Mesenchymal stem cell (in vitro differentiated cells and primary cell): ENCODE measurements at regions not wholly inside any gene's neighbourhood (a gene's known extent, or its start where the extent isn't known, plus 50 kb on each side); places are given as distances from the start of the nearest gene placed in this dataset.

Source experiments
- DNase-seq: peaks from one replicate; pipeline ENCODE4 v3.0.0-alpha.2; 2013
- H2AFZ ChIP-seq: one replicate; pipeline ENCODE4 v1.6.1; 2013; ENCODE audit warnings: low read depth, mild to moderate bottlenecking, control low read depth, inconsistent platforms, low read length, moderate library complexity
- H2AK5ac ChIP-seq: 2 replicates; pipeline ENCODE4 v1.6.1; 2013; ENCODE audit warnings: low read length, moderate library complexity, mild to moderate bottlenecking, inconsistent platforms; ENCODE audit not compliant: severe bottlenecking
- H2BK120ac ChIP-seq: one replicate; pipeline ENCODE4 v1.6.1; 2013; ENCODE audit warnings: low read depth, mild to moderate bottlenecking, inconsistent platforms, low read length, moderate library complexity
- H2BK12ac ChIP-seq, 2 experiments: one replicate each; pipeline ENCODE4 v1.6.1; 2013; ENCODE audit warnings: inconsistent platforms in 2 of 2, low read length in 2 of 2, mild to moderate bottlenecking in 2 of 2, moderate library complexity in 2 of 2, control low read depth in 1 of 2
- H2BK15ac ChIP-seq: one replicate; pipeline ENCODE4 v1.6.1; 2013; ENCODE audit warnings: mild to moderate bottlenecking, low read depth, inconsistent platforms; ENCODE audit not compliant: poor library complexity, severe bottlenecking
- H2BK5ac ChIP-seq: 2 replicates; pipeline ENCODE4 v1.6.1; 2013; ENCODE audit warnings: low read depth, mild to moderate bottlenecking, low read length, control low read depth, inconsistent platforms; ENCODE audit not compliant: poor library complexity, severe bottlenecking
- H3K14ac ChIP-seq, 2 experiments: one replicate each; pipeline ENCODE4 v1.6.1; 2013; ENCODE audit warnings: inconsistent platforms in 2 of 2, low read length in 2 of 2, control low read depth in 1 of 2, mild to moderate bottlenecking in 1 of 2, moderate library complexity in 1 of 2
- H3K18ac ChIP-seq, 2 experiments: one replicate each; pipeline ENCODE4 v1.6.1; 2013; ENCODE audit warnings: inconsistent platforms in 2 of 2, low read length in 2 of 2, control low read depth in 1 of 2, low read depth in 1 of 2, mild to moderate bottlenecking in 1 of 2
- H3K23ac ChIP-seq, 2 experiments: one replicate each; pipeline ENCODE4 v1.6.1; 2013; ENCODE audit warnings: inconsistent platforms in 2 of 2, low read length in 2 of 2, mild to moderate bottlenecking in 2 of 2, moderate library complexity in 2 of 2, control low read depth in 1 of 2
- H3K27ac ChIP-seq: 2 replicates; pipeline ENCODE4 v1.5.1; 2013; ENCODE audit warnings: mild to moderate bottlenecking, moderate library complexity, low read length, control low read depth, inconsistent platforms; ENCODE audit not compliant: poor library complexity, severe bottlenecking
- H3K27me3 ChIP-seq, 2 experiments: 2 replicates each; pipeline versions ENCODE4 v1.6.1 to v1.7.0; 2013; ENCODE audit warnings: low read length in 2 of 2, mild to moderate bottlenecking in 2 of 2, moderate library complexity in 2 of 2, control low read depth in 1 of 2, inconsistent platforms in 1 of 2; ENCODE audit not compliant: control insufficient read depth in 1 of 2, insufficient read depth in 1 of 2
- H3K36me3 ChIP-seq, 2 experiments: 2 replicates each; pipeline versions ENCODE4 v1.6.1 to v1.7.0; 2013; ENCODE audit warnings: low read length in 2 of 2, control low read depth in 1 of 2, inconsistent platforms in 1 of 2, low read depth in 1 of 2, mild to moderate bottlenecking in 1 of 2; ENCODE audit not compliant: insufficient read depth in 2 of 2, control insufficient read depth in 1 of 2
- H3K4ac ChIP-seq, 2 experiments: one replicate each; pipeline ENCODE4 v1.6.1; 2013; ENCODE audit warnings: inconsistent platforms in 2 of 2, low read length in 2 of 2, mild to moderate bottlenecking in 2 of 2, moderate library complexity in 2 of 2, control low read depth in 1 of 2, low read depth in 1 of 2
- H3K4me1 ChIP-seq: 2 replicates; pipeline ENCODE4 v1.6.1; 2013; ENCODE audit warnings: low read depth, low read length, control low read depth; ENCODE audit not compliant: control insufficient read depth, insufficient read depth
- H3K4me2 ChIP-seq: 2 replicates; pipeline ENCODE4 v1.6.1; 2013; ENCODE audit warnings: low read length, mild to moderate bottlenecking, inconsistent platforms; ENCODE audit not compliant: poor library complexity, severe bottlenecking
- H3K4me3 ChIP-seq, 2 experiments: 2 replicates each; pipeline versions ENCODE4 v1.5.1 to v1.7.0; 2013; ENCODE audit warnings: low read length in 2 of 2, mild to moderate bottlenecking in 2 of 2, control low read depth in 1 of 2, low read depth in 1 of 2; ENCODE audit not compliant: insufficient read depth in 1 of 2
- H3K79me1 ChIP-seq: replicated peaks from 2 replicates; pipeline ENCODE4 v1.6.1; 2013; ENCODE audit warnings: mild to moderate bottlenecking, control low read depth, low read length, inconsistent platforms; ENCODE audit not compliant: poor library complexity, severe bottlenecking
- H3K9ac ChIP-seq: 2 replicates; pipeline ENCODE4 v1.7.0; 2013; ENCODE audit warnings: mild to moderate bottlenecking, low read length, moderate library complexity
- H3K9me3 ChIP-seq: 2 replicates; pipeline ENCODE4 v1.7.0; 2013; ENCODE audit warnings: mild to moderate bottlenecking, low read length; ENCODE audit not compliant: control insufficient read depth
- H4K8ac ChIP-seq: one replicate; pipeline ENCODE4 v1.6.1; 2013; ENCODE audit warnings: inconsistent platforms, mild to moderate bottlenecking, low read length, moderate library complexity
- H4K91ac ChIP-seq: one replicate; pipeline ENCODE4 v1.6.1; 2013; ENCODE audit warnings: mild to moderate bottlenecking, low read length, inconsistent platforms
- WGBS: methylation state at CpG from one replicate; pipeline ENCODE4 v1.1.7; 2013; ENCODE audit warnings: mixed read lengths; 5-methylcytosine and 5-hydroxymethylcytosine counted together

DNA sequence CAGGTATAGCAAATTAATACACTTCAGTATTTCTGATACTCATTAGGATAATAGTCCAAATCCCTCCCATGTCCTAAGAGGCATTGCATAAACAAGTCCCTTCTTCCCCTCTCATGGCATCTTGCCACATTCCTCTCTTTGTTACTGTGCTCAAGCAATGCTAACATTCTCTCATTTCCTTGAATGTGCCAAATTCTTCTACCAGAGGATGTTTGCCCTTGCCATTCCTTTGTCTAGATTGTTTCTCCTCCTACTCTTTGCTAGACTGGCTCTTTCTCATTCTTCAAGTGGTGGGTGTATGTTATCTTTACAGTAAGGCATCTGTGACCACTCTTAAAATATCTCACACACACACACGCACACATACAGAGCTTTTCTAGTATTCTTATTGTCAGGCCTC is 621.0 kb upstream of the CXADR start:
- Histone ChIP-seq H3K4me2 (no peak overlapping the region), H3K9ac (no peak overlapping the region), H3K27me3 (no peaks in the 10 kb centered on the region), H3K4ac (no peak overlapping the region), H3K18ac (no peak overlapping the region), H2AK5ac (no peak overlapping the region), H3K14ac (no peak overlapping the region), H3K4me1 (no peaks in the 10 kb centered on the region), H2BK120ac (no peak overlapping the region), H3K79me1 (no peaks in the 10 kb centered on the region), H2BK5ac (no peak overlapping the region), H4K8ac (no peak overlapping the region), H4K91ac (no peak overlapping the region), H3K36me3 (no peaks in the 10 kb centered on the region), H3K27ac (peak overlapping the region; percentile 23), H3K9me3 (no peaks in the 10 kb centered on the region), H2BK12ac (no peak overlapping the region), H3K4me3 (no peak overlapping the region), H2BK15ac (no peak overlapping the region), H3K23ac (no peak overlapping the region), H2AFZ (no peak overlapping the region)
- 90% methylated on average over 1 of the region's 1 CpG for WGBS
- DNase-seq, result no peak

DNA sequence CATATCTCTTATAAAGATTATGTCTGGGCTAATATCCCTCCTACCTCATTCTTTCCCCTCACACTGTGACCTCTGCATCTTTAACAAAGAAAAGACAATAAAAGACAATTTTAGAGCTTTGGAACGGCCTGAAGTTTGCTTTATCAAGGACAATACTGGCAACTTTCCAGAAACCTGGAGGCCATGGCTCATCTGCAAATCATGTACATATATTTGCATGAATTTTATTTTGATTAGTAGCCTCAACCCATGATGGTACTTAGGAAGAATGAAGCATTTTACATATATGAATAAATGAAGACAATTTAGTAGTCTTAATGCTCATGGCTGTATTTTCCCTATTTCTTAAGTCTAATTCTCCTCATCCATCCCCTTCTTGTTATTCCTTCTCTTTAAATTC is 612.2 kb upstream of the CXADR start:
- Histone ChIP-seq H2AK5ac (no peak overlapping the region), H3K4ac (no peak overlapping the region), H2BK12ac (no peak overlapping the region), H2BK5ac (no peak overlapping the region), H3K36me3 (no peaks in the 10 kb centered on the region), H2AFZ (no peak overlapping the region), H3K27ac (no peak overlapping the region), H3K9me3 (no peaks in the 10 kb centered on the region), H3K14ac (no peak overlapping the region), H3K4me2 (no peak overlapping the region), H3K23ac (no peak overlapping the region), H2BK15ac (no peak overlapping the region), H3K4me1 (no peaks in the 10 kb centered on the region), H3K79me1 (no peaks in the 10 kb centered on the region), H4K91ac (no peak overlapping the region), H3K18ac (no peak overlapping the region), H3K9ac (no peak overlapping the region), H4K8ac (no peak overlapping the region), H3K27me3 (no peaks in the 10 kb centered on the region), H2BK120ac (no peak overlapping the region), H3K4me3 (no peak overlapping the region)
- 57% methylated on average over 1 of the region's 1 CpG for WGBS
- DNase-seq, result no peak

DNA sequence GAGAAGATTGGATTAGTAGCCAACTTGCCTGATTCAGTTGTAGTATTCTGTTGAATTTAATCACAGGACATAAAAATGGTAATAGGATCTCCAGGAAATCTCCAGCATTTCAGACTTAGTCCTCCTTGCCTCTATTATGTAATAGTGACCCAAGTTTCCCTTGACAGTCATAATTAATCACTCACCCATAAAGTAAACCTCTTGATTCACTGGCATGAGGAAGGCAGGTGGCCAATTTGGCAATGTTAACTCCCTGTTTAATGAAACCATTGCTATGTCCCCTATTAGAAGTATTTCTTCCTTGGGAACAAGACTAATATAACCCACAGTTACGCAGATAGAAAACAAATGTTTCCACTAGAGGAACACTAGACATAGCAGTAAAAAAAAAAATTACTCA is 604.8 kb upstream of the CXADR start:
- no peaks in the 10 kb centered on the region for H3K4me1 ChIP-seq
- no peak overlapping the region for H3K18ac ChIP-seq
- no peak overlapping the region for H4K91ac ChIP-seq
- H2BK12ac ChIP-seq, result no peak overlapping the region
- no peak overlapping the region for H3K9ac ChIP-seq
- H2AFZ ChIP-seq, result no peak overlapping the region
- H3K14ac ChIP-seq, result no peak overlapping the region
- H3K9me3 ChIP-seq, result no peaks in the 10 kb centered on the region
- 88% methylated on average over 1 of the region's 1 CpG for WGBS
- no peaks in the 10 kb centered on the region for H3K79me1 ChIP-seq
- H4K8ac ChIP-seq, result no peak overlapping the region
- H3K23ac ChIP-seq, result no peak overlapping the region
- H3K36me3 ChIP-seq, result no peaks in the 10 kb centered on the region
- no peak for DNase-seq
- H2BK5ac ChIP-seq, result no peak overlapping the region
- no peak overlapping the region for H3K4me3 ChIP-seq
- H3K27ac ChIP-seq, result no peak overlapping the region
- H2BK15ac ChIP-seq, result no peak overlapping the region
- no peak overlapping the region for H3K4ac ChIP-seq
- no peak overlapping the region for H2AK5ac ChIP-seq
- no peak overlapping the region for H2BK120ac ChIP-seq
- no peaks in the 10 kb centered on the region for H3K27me3 ChIP-seq
- no peak overlapping the region for H3K4me2 ChIP-seq

DNA sequence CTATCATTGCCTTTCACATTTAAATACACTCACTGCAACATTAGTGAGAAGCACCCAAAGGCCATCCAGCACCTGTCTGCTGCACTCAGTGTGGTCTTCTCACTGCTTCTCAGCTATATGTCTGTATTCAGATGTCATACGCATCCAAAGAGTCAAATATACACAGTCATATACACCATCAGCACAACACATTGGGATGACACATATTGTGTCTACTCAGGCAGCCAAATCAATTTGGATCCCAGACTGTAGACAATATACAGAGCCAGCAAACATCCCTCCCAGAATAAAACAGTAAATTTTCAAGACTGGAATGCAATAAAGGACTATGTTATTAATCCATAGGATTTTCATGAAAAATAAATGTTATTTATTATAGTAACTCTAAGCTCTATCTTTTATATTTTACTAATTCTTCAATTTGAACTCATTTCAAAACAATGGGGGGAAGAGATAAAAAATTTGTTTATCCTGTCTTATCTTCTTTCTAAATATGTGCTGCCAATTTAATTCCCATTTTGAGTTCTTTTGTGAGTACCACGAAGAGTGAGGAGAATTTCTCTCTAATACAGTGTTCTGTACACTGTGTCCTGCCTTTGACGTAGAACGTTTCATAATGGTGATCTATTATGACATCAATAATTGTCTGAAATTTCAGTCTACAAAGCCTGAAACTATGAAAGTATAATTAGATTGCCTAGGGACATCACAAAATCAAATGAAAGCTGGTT is 602.2 kb upstream of the CXADR start:
- H3K27ac ChIP-seq, result no peak overlapping the region
- H3K14ac ChIP-seq, result no peak overlapping the region
- no peak overlapping the region for H2BK12ac ChIP-seq
- H2BK120ac ChIP-seq, result no peak overlapping the region
- no peaks in the 10 kb centered on the region for H3K36me3 ChIP-seq
- no peak overlapping the region for H2BK15ac ChIP-seq
- H2AFZ ChIP-seq, result no peak overlapping the region
- H3K4me3 ChIP-seq, result no peak overlapping the region
- no peak overlapping the region for H2BK5ac ChIP-seq
- no peaks in the 10 kb centered on the region for H3K9me3 ChIP-seq
- DNase-seq, result no peak
- H3K9ac ChIP-seq, result no peak overlapping the region
- no peak overlapping the region for H3K4ac ChIP-seq
- no peaks in the 10 kb centered on the region for H3K4me1 ChIP-seq
- H3K23ac ChIP-seq, result no peak overlapping the region
- no peak overlapping the region for H3K4me2 ChIP-seq
- WGBS, result 100% methylated on average over 1 of the region's 4 CpGs
- no peaks in the 10 kb centered on the region for H3K27me3 ChIP-seq
- no peak overlapping the region for H3K18ac ChIP-seq
- H4K91ac ChIP-seq, result no peak overlapping the region
- H4K8ac ChIP-seq, result no peak overlapping the region
- H3K79me1 ChIP-seq, result no peaks in the 10 kb centered on the region
- H2AK5ac ChIP-seq, result no peak overlapping the region
